EL (cell line): ENCODE measurements at regions not wholly inside any gene's neighbourhood (a gene's known extent, or its start where the extent isn't known, plus 50 kb on each side); places are given as distances from the start of the nearest gene placed in this dataset.
A peak's percentile ranks its signal among the peaks of the same experiment; 100 is the strongest.

Experiments used
- DNase-seq: peaks from one replicate; pipeline ENCODE4 v3.0.0-alpha.2; 2016

DNA sequence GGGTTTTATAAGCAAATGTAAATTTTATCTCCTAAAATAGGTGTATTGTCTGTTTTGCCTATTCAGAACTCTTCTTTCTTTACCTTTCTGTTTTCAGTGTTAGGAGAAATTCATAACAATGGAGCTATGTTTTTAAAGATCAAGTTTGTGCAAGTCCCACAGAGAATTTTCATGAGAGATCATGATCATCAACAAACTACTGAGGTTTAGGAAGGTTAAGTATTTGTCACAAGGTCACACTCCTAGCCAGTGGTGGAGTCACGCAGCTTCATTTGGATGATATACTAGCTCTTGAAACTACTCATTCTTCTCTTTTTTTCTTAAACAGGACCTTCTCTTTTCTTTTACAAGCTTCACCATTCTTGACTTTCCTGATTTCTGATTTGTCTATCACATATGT, 892.6 kb upstream of the FRG1 start:
- DNase-seq, result no peak

DNA sequence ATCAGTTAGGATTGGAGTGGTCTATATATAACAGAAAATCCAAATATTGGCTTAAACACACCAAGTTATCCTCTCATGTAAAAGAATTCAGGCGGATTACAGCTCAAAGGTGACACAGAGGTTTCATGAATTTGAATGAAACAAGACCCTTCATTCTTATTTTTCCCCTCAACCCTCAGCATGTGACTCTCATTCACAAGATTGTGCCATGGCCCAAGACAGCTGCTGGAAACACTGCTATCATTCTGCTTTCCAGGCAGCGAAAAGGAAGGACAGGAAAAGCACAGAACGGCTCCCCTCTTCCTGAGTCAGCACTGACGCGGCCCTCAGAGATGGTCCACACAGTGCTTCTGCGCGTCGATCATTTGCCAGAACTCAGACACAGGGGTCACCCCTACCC, 891.0 kb upstream of the FRG1 start:
- DNase-seq, result no peak

DNA sequence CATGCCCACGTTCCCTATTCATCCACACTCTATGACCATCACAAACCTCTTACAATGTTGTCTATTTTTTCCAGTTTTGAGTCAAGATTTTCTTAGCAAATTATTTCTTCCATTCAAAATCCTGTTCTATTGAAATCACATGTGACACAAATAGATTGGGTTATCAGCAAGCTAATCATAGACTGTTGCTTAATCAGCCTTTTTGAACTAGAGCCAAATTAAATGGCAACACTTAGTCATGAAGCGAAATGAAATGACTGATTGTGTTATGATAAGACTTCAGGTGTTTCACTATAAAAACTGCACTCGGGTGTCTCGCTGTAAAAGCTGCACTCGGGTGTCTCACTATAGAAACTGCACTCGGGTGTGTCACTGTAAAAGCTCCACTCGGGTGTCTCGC, 890.0 kb upstream of the FRG1 start:
- DNase-seq, result no peak

DNA sequence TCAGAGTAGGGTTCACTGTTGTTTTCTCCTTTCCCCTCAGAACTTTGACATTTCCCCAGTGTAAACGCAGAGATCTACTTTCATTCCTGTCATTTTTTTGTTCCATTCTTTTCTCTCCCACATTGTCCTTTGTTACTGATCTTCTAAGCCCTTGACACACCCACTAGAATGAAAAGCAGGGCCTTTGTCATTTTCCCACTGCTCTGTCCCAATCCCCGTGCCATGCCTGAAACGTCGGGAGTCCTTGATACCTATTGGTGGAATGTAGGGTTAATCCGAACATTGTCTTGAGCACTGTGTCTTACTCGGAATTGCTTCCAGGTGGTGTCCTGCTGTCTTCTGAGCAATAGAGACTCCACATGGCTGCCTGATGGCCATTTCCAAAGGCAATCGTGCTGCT, 887.1 kb upstream of the FRG1 start:
- no peak for DNase-seq

DNA sequence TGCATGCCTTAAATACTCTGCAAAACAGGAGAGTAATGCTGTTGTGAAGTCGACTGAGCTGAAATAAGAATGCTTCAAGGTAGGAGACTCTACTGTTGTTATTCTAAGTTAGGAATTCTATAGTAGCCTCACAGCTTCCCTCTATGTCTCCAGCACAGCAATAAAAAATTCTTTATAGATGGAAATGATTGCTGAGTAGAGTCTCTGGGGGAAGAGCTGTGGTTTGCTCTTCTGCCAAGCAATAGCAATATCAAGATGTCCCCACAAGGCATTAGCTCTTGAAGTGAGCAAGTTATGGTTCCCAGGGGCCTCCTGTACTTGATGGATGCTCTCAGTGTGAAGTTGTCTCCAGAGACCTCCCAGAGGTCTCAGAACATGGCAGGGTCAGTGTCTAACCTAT, 880.6 kb upstream of the FRG1 start:
- DNase-seq, result no peak

DNA sequence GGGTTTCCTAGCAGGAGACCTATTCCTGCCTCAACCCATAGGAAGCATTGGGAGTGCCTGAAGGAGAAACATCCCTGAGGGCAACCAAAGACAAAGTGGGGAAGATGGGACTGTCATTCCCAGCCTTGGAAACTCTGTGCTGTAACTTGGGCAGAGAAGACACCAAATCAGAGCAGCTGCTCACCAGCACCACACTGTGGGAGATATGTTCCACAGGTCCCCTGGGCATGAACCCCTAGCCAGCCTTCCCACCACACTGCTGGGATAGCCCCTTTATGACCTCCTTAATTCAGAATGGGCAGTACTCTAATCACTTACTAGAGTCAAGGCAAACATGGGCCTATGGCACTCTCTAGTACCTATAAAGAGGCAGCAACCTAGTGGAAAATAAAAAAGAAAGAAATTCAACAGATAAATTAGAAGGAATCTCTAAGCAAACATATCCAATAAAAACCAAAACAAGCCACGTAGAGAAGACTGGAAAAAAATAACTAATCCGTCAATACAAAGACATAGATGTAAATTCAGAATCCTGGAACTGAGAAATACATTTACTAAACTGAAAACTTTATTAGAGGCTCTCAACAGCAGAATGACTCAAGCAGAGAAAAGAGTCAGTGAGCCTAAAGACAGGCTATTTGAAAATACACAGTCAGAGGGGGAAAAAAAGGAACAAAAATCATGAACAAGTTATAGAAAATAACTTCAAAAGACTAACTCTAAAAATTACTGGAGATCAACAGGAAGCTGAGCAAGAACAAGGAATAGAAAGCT, 878.4 kb upstream of the FRG1 start:
- no peak for DNase-seq

DNA sequence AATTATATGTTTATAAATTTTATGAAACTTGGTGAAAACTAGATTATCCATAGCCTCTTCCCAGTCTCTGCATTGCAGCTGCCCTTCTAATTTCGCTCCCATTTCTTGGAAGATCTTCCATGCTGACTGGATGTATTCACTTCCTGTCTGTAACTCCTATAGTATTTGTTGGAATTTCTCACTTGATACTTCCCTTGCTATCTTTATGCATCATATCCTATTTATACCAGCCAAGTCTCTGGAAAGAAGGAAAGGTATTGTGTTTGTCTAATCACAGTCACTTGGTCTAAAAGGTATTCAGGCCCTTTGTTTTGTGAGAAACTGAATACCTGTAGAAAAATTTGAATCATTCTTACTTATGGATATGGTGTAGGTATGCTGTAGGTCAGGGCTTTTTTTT, 870.9 kb upstream of the FRG1 start:
- no peak for DNase-seq

DNA sequence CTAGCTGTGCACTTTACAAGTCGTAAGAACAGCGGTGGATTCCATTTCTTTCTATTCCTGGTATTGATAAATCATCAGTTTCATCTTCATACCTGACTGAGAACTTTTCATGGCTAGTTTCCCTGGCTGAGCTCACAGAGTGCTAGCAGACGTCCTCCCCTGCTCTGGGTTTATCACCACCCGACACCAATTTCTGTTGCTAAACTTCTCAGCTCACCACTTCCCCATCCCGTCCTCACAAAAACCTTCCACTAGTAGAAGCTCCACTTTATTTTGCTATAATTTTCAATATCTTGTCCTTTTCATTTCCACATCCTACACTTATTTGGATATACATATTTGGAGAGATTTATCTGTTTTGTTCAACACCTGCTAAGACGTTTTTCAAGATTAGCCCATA, 869.4 kb upstream of the FRG1 start:
- no peak for DNase-seq

DNA sequence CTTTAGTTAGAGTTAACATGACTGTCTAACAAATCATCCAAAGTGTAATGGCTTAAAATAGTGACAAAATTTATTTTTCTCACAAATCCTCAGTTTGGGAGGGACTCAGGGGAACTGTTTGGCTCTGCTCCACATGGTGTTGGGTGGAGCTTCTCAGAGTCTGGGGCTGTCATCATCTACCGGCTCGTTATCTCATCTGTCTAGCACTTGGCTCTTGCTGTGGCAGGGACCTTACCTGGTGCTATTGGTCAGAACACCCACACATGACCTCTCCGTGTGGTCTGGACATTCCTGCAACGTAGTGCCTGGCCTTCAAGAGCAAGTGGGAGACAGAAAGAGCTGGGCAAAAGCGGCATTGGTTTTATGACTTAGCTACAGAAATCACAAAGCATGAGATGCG, 866.9 kb upstream of the FRG1 start:
- DNase-seq, result no peak

DNA sequence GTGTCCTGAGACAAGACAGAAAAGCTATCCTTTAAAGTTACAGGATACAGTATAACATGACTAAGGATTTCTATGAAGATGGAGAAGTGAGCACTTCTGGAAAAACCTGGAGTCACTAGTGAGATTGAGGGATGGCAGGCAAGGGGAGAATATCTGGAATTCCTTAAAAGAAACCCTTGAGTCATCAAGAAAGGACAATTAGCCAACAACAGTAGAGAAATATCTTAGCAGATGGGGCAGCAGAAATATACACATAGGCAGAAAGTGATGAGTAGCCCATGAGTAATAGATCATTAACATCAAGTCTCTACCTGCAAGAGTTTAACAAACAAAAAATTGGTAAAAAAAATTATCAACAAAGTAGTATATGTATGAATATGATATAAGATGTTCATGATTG, 858.8 kb upstream of the FRG1 start:
- peak; percentile 26 for DNase-seq

DNA sequence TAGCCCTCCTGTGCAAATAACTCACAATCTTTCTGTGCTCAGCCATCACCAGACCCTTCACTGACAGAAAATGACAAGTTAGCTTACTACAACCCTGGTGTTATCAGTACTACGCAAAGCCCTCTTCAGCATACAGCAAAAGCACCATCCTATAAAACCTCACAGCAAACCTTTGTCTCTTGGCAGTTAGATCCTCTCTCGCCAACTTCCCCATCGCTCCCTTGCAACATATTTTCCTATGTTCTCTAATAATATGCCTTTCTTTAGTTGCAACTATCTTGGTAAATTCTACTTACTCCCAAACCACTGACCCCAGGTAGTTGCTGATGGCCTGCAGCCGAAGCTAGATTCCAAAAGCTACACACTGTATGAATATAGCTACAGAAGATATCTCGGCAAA, 856.9 kb upstream of the FRG1 start:
- no peak for DNase-seq

DNA sequence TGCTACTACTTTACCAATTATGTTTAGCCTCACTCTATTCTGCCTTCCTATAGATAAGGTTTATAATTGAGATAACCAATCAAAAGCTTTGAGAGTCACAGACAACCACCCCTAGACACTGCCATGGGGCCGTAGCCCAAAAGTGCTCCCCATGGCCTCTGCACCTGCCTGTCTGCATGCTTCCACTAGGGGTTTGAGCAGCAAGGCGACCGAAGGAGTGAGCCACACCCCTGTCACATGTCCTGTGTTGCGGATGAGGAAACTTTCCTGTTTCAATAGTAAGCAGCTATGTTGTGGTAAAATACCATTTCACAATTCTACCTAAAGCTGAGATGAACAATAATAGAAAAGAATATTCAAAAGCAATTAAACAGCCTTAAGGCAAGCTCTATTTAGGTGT, 856.0 kb upstream of the FRG1 start:
- no peak for DNase-seq

DNA sequence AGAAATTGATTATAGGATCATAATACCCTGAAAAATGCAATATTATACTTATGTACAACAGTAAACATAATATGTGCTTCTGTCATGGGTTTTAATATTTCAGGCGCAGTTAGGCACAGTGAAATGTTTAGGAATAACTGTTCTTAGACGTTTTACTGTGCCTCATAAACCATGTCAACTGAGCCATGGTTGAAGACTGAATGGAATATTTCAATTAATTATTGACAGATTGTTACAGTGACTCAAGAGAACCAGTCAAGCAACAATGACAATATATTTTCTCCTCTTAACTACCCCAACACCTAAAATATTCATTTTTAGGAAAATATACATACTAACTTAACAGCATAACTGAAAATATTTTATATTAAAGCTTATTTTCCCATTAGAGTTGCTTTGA, 852.7 kb upstream of the FRG1 start:
- DNase-seq, result no peak

DNA sequence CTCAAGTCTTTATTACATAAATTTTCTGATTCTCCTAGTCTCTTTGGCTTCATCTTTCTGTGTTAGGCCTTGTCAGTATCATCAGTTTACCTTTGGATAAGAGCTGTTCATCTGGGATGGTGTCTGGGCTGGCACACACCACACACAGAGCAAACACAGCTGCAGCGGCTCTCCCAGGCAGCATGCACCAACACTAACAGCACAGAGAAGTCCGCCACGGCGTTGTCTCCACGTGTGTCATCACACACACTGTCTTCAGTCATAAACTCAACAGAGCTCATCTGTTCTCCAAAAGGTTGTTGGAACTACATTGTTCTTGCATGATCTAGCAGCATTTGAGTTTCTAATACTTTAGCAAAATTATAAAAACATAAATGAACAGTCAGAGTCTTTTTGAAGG, 851.9 kb upstream of the FRG1 start:
- no peak for DNase-seq

DNA sequence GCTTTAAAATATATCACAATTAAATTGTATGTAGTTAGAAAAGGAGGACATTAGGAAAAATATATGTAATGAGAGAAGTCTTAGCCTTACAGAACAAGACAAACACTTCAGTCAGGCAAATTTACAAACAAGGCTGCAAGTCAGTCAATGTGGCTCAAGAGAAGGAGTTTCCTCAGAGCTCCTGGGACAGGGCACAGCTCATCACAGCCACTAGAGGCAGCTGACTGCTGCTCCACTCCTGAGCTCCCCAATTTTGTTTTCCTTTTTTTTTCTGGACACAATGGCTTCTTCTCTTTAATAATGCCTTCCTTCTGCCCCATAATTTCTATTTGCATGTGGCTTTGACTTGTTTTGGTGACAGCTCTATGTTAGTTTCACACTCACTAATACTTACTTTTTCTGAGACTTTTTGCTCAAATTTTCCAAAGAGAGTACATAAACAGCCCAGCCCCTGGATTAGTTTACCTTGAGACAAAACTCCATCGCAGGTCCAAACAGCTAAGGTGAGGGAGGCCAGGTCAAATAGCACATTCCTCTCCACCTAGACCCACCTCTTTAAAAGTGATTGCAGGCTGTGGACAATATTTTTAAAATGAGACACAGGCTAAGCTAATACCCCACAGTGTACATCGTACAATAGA, 850.4 kb upstream of the FRG1 start:
- DNase-seq, result peak; percentile 5

DNA sequence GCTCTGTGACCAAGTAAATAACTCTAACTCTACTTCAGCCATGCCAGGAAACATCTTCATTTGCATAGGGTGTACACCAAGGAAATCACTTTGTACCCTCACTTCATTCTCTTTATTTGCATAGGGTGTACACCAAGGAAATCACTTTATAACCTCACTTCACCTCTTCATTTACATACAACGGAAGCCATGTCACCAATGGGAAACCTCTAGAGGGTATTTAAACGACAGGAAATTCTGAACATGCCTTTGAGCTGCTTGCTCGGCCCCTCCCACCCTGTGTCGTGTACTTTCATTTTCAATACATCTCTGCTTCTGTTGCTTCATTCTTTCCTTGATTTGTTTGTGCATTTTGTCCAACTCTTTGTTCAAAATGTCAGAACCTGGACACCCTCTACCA, 848.1 kb upstream of the FRG1 start:
- peak; percentile 45 for DNase-seq

DNA sequence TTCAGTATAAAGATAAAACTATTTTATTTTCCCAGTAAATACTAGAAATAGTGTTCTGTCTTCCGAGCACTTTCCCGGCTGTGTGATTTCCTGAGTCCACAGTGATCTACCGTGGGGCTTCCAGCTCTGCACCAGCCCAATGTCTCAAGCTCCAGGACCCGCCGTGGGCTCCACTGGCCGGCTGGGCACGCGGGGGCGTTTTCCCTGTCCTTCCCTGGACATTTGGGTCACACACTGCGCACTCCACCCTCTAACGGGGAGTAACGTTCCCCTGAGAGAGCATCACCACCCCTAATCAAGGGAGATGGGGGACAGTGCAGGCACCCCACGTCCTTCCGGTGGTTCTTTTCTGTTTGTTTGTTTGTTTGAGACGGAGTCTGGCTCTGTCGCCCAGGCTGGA, 844.6 kb upstream of the FRG1 start:
- DNase-seq, result no peak

DNA sequence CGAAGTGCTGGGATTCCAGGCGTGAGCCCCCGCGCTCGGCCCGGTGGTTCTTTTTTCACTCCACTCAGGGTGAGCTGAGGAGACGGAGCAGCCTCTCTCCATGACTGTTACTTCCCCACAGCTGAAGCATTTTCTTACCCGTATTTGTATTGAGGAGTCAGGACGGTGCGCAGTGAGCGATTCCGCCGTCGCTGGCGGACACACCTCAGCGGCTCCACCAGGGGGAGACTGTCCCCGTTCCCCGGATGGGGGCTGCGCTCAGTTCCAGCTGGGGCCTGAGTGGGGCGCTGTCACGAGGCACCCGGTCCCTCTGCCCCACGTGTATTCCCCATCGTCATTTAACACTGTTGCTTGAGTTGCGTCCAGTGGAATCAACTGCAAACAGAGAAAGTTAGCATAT, 844.0 kb upstream of the FRG1 start:
- DNase-seq, result no peak

DNA sequence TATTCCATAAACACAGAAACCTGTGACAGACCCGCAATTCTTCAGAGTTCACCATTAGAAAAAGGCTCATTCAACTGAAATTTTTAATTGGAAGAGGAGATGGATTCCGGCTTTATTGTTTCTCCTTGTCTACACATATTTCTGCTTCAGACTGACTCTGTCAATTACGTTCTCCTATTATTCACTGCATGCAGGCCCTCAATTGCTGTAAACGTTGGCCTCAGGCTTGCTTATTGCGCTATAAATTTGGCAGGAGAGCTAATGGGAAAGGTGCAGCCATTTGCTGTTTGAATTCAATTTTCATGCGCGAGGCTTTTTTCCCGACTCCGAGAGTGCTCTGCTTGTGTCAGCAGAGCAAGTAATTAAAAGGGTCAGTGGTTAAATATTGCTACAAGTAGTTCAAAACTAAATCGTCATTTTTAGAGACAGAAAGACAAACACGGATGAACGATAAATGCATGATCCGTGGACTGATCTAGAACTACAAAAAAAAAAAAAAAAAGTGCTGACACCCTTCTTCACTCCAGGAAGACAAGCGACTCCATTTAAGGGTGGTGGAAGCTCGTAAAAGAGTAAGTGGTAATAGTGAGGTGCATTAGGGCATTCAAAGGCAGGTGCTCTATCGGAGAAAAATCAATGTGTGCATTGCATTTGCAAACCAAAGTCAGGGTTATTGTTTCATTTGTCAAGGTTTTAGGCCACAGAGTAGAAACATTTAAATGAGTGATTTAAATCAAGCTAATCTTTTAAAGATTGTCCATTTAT, 841.6 kb upstream of the FRG1 start:
- no peak for DNase-seq

DNA sequence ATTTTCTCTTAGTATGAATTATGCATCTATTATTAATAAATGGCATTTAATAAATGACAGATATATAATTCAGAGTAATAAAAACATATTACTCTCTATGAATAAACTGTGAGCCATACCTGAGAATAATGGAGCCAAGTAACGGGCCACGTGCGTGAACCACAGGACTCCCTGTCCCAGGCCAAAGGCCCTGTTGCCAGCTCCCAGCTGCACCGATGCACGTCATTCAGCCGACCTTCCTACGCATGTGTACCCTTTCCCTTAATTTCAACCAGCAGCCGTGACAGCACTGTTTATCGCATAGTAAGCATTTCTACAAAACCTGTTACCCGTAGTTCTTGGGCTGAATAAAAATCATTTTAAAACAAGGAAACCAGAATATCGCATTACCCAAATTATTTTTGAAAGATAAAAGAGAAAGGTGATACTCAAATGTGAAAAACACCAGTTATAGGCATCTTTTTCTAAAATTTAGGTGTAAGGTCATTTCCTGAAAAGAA, 827.2 kb upstream of the FRG1 start:
- DNase-seq, result no peak

DNA sequence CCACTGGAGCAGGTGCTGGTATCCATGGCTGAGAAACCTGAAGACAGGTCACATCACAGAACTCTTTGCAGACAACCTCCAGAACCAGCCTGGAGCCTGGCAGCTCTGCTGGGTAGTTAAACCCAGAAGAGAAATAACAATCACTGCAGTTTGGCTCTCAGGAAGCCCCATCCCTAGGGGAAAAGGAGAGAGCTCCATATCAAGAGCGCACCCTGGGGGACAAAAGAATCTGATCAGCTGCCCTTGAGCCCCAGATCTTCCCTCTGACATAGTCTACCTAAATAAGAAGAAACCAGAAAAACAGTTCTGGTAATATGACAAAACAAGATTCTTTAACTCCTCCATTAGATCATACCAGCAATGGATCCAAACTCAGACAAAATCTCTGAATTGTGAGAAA, 823.2 kb upstream of the FRG1 start:
- peak; percentile 1 for DNase-seq

DNA sequence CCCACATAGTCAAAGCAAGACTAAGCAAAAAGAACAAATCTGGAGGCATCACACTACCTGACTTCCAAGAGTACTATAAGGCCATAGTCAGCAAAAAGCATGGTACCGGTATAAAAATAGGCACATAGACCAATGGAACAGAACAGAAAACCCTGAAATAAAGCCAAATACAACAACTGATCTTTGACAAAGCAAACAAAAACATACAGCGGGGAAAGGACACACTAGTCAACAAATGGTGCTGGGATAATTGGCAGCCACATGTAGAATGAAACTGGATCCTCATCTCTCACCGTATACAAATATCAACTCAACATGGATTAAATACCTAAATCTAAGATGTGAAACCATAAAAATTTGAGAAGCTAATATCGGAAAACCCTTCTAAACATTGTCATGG, 819.3 kb upstream of the FRG1 start:
- DNase-seq, result no peak

DNA sequence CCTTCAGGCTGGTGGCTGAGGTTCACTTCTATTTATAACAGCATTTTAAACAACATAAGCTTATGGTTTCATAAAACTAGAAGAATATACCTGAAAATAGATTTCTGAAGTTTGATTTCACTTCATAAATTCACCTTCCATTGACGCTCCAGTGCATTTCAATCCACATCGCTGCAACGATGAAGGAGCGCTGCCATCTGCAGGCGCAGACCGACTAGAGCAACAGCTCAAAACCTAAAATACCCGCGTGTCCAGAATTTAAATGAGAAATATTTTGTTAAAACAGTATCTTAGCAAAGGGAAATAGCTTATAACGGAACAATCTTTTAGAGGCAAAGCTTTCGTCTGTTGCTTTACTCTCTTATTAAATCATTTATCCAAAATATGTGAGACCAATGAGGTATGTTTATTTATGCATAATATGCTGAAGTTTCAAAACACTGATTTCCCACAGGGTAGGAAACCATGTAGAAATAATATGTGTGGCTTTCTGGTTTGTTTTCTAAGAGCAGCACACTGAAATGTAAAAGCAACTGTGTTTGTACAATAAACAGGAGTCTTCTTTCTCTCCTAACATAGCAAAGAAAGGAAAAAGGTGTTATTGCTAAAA, 816.4 kb upstream of the FRG1 start:
- peak; percentile 13 for DNase-seq

DNA sequence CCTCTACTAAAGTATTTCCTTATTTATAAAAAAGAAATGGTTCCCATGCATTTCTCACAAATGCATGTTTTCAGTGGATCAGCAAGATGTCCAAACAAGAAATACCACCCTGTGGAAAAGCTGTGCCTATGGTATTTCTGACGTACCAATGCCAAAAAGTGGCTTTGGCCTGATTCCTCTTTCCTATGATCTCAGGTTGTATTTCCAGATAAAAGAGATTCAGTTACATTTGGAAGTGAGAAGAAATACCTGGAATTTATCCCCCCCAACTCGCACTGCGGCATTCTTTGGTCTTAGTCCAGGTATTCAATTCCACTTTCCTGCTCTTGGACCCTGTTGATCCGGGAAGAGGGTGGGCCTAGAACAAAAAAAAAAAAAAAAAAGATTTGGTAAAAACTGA, 815.9 kb upstream of the FRG1 start:
- no peak for DNase-seq
